Pancreas (tissue), 10 donors: ENCODE measurements at regions not wholly inside any gene's neighbourhood (a gene's known extent, or its start where the extent isn't known, plus 50 kb on each side); places are given as distances from the start of the nearest gene placed in this dataset.
A peak's percentile ranks its signal among the peaks of the same experiment; 100 is the strongest.
"Not testable (repeated sequence)": the region's sequence is repeated elsewhere in the genome, so short reads cannot be mapped to it uniquely, and the experiment has no call there.

Source experiments
- ATAC-seq, 4 donors: fragments of 200-7000 bp; cut with Tn5 transposase; one replicate each; pipeline versions ENCODE4 v1.8.0 to v1.9.1; 2020; ENCODE audit warnings: mild to moderate bottlenecking in 4 of 4, moderate library complexity in 4 of 4
- DNase-seq, 6 donors: peaks; one replicate each; pipeline ENCODE4 v3.0.0-alpha.2; 2020
- FAIRE-seq: peaks from 2 replicates; lab custom pipeline; 2012; peaks lifted over from hg19 to GRCh38; lab: Jason Lieb, UNC
- H3K27ac ChIP-seq, 4 donors: fragments of 200-600 bp; sonication (generic); 1 replicate in 3 of 4; 2 replicates in 1 of 4; pipeline versions ENCODE4 v1.5.0 to v1.8.0; 2020
- H3K27me3 ChIP-seq, 4 donors: fragments of 200-600 bp; one replicate each; pipeline ENCODE4 v1.8.0; 2021
- H3K36me3 ChIP-seq, 3 donors: fragments of 200-600 bp; sonication (generic) in 1 of 3; one replicate each; pipeline versions ENCODE4 v1.5.0 to v1.8.0; 2020 to 2021
- H3K4me1 ChIP-seq, 3 donors: fragments of 200-600 bp; one replicate each; pipeline ENCODE4 v1.8.0; 2021
- H3K4me3 ChIP-seq, 4 donors: fragments of 200-600 bp; sonication (generic) in 2 of 4; one replicate each; pipeline versions ENCODE4 v1.5.0 to v1.8.0; 2020 to 2021
- H3K9me3 ChIP-seq, 4 donors: fragments of 200-600 bp; one replicate each; pipeline ENCODE4 v1.8.0; 2021
- CTCF ChIP-seq, 4 donors: fragments of 200-600 bp; sonication (generic) in 3 of 4; IDR thresholded peaks; one replicate each; pipeline versions ENCODE4 v1.5.0 to v1.8.0; 2021; ENCODE audit warnings: antibody characterized with exemption in 4 of 4
- WGBS, 2 donors: extraction: QIAGEN DNeasy Blood & Tissue Kit; methylation state at CpG; one replicate each; pipeline ENCODE4 v1.1.7; 2013; 5-methylcytosine and 5-hydroxymethylcytosine counted together
- intact Hi-C, 3 donors: fragments of 100-400 bp; cut with DNase I; formaldehyde crosslinking; loops; one replicate each; pipeline versions ENCODE4 v1.11.1 to v1.14.2; 2022
- donor health status: healthy with polysubstance abuse.
- donor health status: DM: no; HTN: no; CAD: no; lungs with moderate emphysema.
- donor health status: DM: no; HTN: no; CAD: no.
- donor health status: control.
- donor health status: control.
- donor health status: Bipolar disorder and iron deficiency.
- donor health status: DM: yes; HTN: yes; CAD: no.
- donor health status: DM: no; HTN: no; CAD: no.
- donor health status: DM: no; HTN: no; CAD: no.
- donor health status: DM: yes; HTN: yes; CAD: no.

- ATAC-seq: no peak
- intact Hi-C loops: no loop called here
- no peaks in the 10 kb centered on the region for H3K36me3 ChIP-seq
- H3K4me3 ChIP-seq: no peak overlapping the region
- WGBS, 2 donors: 57 to 78% methylated on average over 9 of the region's 9 CpGs
- peak in 3 of 6 donors; percentile 12 to 29 (median 28) for DNase-seq
- TF ChIP-seq CTCF (IDR thresholded peaks at IDR 0.05): no peak
- H3K4me1 ChIP-seq: no peaks in the 10 kb centered on the region
- no peak for FAIRE-seq
- no peaks in the 10 kb centered on the region for H3K27me3 ChIP-seq
- no peak overlapping the region for H3K27ac ChIP-seq
- H3K9me3 ChIP-seq: no peaks in the 10 kb centered on the region
These were observed 1173.4 kb upstream of the ACO1 start for GRCh38 chr9:31210978-31211570.

- 60 to 63% methylated on average over 4 of the region's 4 CpGs for WGBS, 2 donors
- intact Hi-C loops, H3K27ac ChIP-seq, H3K9me3 ChIP-seq, FAIRE-seq, ATAC-seq, H3K4me3 ChIP-seq, H3K27me3 ChIP-seq, H3K4me1 ChIP-seq, H3K36me3 ChIP-seq: not testable (repeated sequence)
- peak in 1 of 6 donors; percentile 30 for DNase-seq
These were observed 1154.5 kb upstream of the ACO1 start for GRCh38 chr9:31229976-31230375.

- Histone ChIP-seq H3K9me3 (no peaks in the 10 kb centered on the region), H3K4me1 (no peaks in the 10 kb centered on the region), H3K36me3 (no peaks in the 10 kb centered on the region), H3K27ac (no peak overlapping the region), H3K4me3 (no peak overlapping the region), H3K27me3 (no peaks in the 10 kb centered on the region)
- no peak for DNase-seq
- intact Hi-C loops: no loop called here
- no peak for ATAC-seq
- FAIRE-seq: no peak
- WGBS, 2 donors: 41 to 57% methylated on average over 3 of the region's 3 CpGs
- TF ChIP-seq CTCF (IDR thresholded peaks at IDR 0.05): no peak
These were observed 1152.0 kb upstream of the ACO1 start for GRCh38 chr9:31232485-31232884.

GRCh38 chr9:31236344-31236743, 1148.1 kb upstream of the ACO1 start:
- no peak overlapping the region for H3K4me3 ChIP-seq
- H3K4me1 ChIP-seq: no peaks in the 10 kb centered on the region
- TF ChIP-seq CTCF (IDR thresholded peaks at IDR 0.05): no peak
- H3K9me3 ChIP-seq: no peaks in the 10 kb centered on the region
- intact Hi-C loops: no loop called here
- ATAC-seq (no peak), FAIRE-seq (no peak), DNase-seq (no peak)
- no peaks in the 10 kb centered on the region for H3K27me3 ChIP-seq
- WGBS, 2 donors: 11 to 13% methylated on average over 2 of the region's 2 CpGs
- no peak overlapping the region for H3K27ac ChIP-seq
- no peaks in the 10 kb centered on the region for H3K36me3 ChIP-seq

- WGBS, 2 donors: 31 to 37% methylated on average over 1 of the region's 1 CpG
- TF ChIP-seq CTCF (IDR thresholded peaks at IDR 0.05): no peak
- H3K36me3 ChIP-seq: no peaks in the 10 kb centered on the region
- peaks cover 0 to 4% (median 0%) of the 10 kb centered on the region in 4 donors for H3K27me3 ChIP-seq
- DNase-seq (no peak), ATAC-seq (no peak), FAIRE-seq (no peak)
- no peak overlapping the region for H3K4me3 ChIP-seq
- H3K4me1 ChIP-seq: no peaks in the 10 kb centered on the region
- intact Hi-C loops: no loop called here
- no peaks in the 10 kb centered on the region for H3K9me3 ChIP-seq
- H3K27ac ChIP-seq: no peak overlapping the region
These were observed 1141.1 kb upstream of the ACO1 start for GRCh38 chr9:31243386-31243785.
